NCI-H748 (cell line): ENCODE measurements at regions not wholly inside any gene's neighbourhood (a gene's known extent, or its start where the extent isn't known, plus 50 kb on each side); places are given as distances from the start of the nearest gene placed in this dataset.
"Not testable (repeated sequence)": the region's sequence is repeated elsewhere in the genome, so short reads cannot be mapped to it uniquely, and the experiment has no call there.

Experiments used
- DNase-seq: peaks from one replicate; lab custom pipeline; 2025; ENCODE audit not compliant: unreplicated experiment; lab: John Stamatoyannopoulos, UW

GRCh38 chr5:163252950-163253349, 184.4 kb upstream of the CCNG1 start:
- DNase-seq: no peak

- no peak for DNase-seq
These were observed 177.9 kb upstream of the CCNG1 start for GRCh38 chr5:163259495-163259894.

- no peak for DNase-seq
These were observed 176.9 kb upstream of the CCNG1 start for GRCh38 chr5:163260471-163260870.

- no peak for DNase-seq
These were observed 176.4 kb upstream of the CCNG1 start for GRCh38 chr5:163260961-163261360.

GRCh38 chr5:163261647-163262269, 175.6 kb upstream of the CCNG1 start:
- no peak for DNase-seq

GRCh38 chr5:163266249-163266648, 171.1 kb upstream of the CCNG1 start:
- not testable (repeated sequence) for DNase-seq

- DNase-seq: no peak
These were observed 167.8 kb upstream of the CCNG1 start for GRCh38 chr5:163269624-163270023.

GRCh38 chr5:163276466-163276865, 160.9 kb upstream of the CCNG1 start:
- DNase-seq: no peak

GRCh38 chr5:163280897-163281296, 156.5 kb upstream of the CCNG1 start:
- DNase-seq: not testable (repeated sequence)

- no peak for DNase-seq
These were observed 155.9 kb upstream of the CCNG1 start for GRCh38 chr5:163281512-163281911.

GRCh38 chr5:163293836-163294235, 143.6 kb upstream of the CCNG1 start:
- no peak for DNase-seq

- no peak for DNase-seq
These were observed 133.7 kb upstream of the CCNG1 start for GRCh38 chr5:163303718-163304117.

- DNase-seq: no peak
These were observed 131.7 kb upstream of the CCNG1 start for GRCh38 chr5:163305655-163306054.

- DNase-seq: no peak
These were observed 131.0 kb upstream of the CCNG1 start for GRCh38 chr5:163306421-163306820.

- DNase-seq: no peak
These were observed 127.5 kb upstream of the CCNG1 start for GRCh38 chr5:163309914-163310313.

GRCh38 chr5:163310997-163311396, 126.4 kb upstream of the CCNG1 start:
- DNase-seq: no peak

- DNase-seq: no peak
These were observed 124.8 kb upstream of the CCNG1 start for GRCh38 chr5:163312598-163312997.

GRCh38 chr5:163313049-163313448, 124.3 kb upstream of the CCNG1 start:
- not testable (repeated sequence) for DNase-seq

- DNase-seq: not testable (repeated sequence)
These were observed 121.0 kb upstream of the CCNG1 start for GRCh38 chr5:163316374-163316773.

- DNase-seq: no peak
These were observed 118.7 kb upstream of the CCNG1 start for GRCh38 chr5:163318707-163319106.

GRCh38 chr5:163321511-163321910, 115.9 kb upstream of the CCNG1 start:
- DNase-seq: no peak

GRCh38 chr5:163330723-163331668, 106.4 kb upstream of the CCNG1 start:
- no peak for DNase-seq
